ENCODE measurements at regions not wholly inside any gene's neighbourhood (a gene's known extent, or its start where the extent isn't known, plus 50 kb on each side); places are given as distances from the start of the nearest gene placed in this dataset.

DNA sequence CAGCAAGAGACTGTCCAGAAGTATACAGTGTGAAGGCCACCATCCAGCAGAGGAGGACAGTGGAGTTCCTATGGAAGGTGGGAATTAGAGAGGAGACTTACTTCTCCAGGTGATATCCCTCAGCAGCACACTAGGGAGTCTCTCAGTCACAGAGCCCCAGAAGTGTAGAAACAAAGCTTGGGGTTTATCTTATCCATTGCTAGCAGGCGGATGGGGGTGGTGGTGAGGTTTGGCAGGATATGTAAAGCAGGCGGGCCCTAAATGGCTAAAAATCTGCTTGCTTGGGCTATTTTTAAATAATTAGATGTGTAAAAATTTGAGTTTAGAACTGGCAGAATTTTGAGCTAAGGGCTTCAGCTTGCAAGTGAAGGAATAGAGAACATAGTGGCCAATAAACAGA lies 50.1 kb upstream of the RGS18 start:
- WGBS, 2 donors = 87 to 90% methylated on average over 2 of the region's 2 CpGs
- Histone ChIP-seq H3K9me3 (no peaks in the 10 kb centered on the region), H3K27ac (no peak overlapping the region), H3K4me1 (no peaks in the 10 kb centered on the region), H3K36me3 (no peaks in the 10 kb centered on the region), H3K27me3 (no peaks in the 10 kb centered on the region), H3K4me3 (no peak overlapping the region)
- DNase-seq = no peak
- intact Hi-C loops (cut with DNase I) = no loop called here
- TF ChIP-seq EP300 (IDR thresholded peaks at IDR 0.05) (no peak), POLR2AphosphoS5 (IDR thresholded peaks at IDR 0.05) (no peak), CTCF (IDR thresholded peaks at IDR 0.05) (no peak), POLR2A (IDR thresholded peaks at IDR 0.05) (no peak)

Small RNA genes in the stretch of these regions (small RNA-seq; reads per million reads assigned to genes)
- gene AL139135.1 (0 reads per million in 3 donors), gene AL713866.2 (0 reads per million in 3 donors)
